HG03025 (cell line): ENCODE measurements at regions not wholly inside any gene's neighbourhood (a gene's known extent, or its start where the extent isn't known, plus 50 kb on each side); places are given as distances from the start of the nearest gene placed in this dataset.
"Not testable (repeated sequence)": the region's sequence is repeated elsewhere in the genome, so short reads cannot be mapped to it uniquely, and the experiment has no call there.

Experiments
- ATAC-seq: cut with Tn5 transposase; IDR thresholded peaks from one replicate; pipeline ENCODE4 v1.9.1; 2021; ENCODE audit warnings: mild to moderate bottlenecking, moderate library complexity; ENCODE audit not compliant: unreplicated experiment, low FRiP score

DNA sequence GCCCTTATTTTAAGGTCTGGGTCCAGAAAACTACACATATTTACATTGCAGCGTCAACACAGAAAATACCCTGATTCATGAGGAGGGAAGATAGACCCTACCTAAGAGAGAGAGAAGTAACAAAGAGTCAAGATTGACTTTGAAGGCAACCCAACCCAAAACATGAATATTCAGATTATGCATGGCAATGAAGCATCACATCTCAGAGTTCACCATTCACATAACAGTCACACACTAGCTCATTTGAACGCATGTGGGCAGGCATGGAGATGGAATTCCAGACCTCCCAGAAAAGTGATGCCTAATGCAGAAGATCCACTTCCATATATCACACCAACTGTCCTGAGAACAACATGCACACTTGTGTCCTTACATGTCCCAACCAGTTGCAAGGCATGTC is 190.1 kb upstream of the ITGA1 start:
- ATAC-seq: no peak

DNA sequence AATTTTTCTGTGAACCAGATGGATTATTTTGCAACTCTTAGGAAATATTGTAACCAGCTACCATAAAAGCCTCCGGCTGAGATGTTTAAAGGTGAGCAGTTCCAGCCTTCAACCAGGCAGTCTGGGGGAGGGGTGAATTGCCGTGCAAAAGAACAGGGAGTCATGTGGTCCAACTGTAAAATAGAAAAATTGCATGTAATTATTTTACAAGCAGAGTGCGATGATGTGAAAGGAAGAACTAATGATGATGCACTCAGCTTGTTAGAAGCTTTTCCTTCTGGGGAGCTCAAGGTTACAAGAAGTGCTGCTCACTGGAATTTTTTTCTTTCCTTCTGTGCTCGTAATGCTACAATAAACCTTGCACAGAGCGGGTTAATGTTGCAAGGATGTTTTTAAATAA is 188.7 kb upstream of the ITGA1 start:
- no peak for ATAC-seq

DNA sequence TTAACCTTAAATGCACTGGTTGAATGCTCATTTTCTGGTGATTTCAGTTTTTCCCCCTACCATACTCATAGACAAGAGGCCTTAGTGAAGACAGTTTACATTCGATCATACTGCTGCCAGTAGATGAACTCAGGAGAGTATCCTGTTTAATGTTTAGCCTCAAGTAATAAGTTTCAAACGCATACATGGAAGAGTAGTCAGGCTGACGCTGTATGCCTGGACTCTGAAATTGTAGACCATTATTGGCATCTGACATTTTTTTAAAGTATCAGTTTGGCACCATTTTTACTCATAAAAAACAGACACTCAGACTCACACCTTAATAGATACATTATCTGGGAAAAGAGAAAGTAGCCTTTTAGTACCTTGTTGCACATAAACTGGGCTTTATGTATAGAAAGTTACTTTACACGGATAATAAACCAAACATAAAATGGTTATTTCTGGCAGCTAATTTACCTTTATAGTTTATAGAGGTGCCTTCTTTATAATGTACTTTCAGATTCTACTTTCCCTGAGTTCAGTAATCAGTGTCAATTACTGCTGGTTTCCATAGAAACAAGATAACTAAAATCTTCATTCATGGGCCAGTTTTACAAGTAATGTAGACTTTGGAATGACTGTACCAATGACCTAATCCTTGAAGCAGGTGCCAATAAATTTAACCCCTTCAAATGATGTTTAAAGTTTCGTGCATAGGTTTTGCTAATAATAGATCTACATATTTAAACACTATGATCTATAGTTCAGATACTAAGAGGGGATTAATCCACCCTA is 183.8 kb upstream of the ITGA1 start:
- no peak for ATAC-seq

DNA sequence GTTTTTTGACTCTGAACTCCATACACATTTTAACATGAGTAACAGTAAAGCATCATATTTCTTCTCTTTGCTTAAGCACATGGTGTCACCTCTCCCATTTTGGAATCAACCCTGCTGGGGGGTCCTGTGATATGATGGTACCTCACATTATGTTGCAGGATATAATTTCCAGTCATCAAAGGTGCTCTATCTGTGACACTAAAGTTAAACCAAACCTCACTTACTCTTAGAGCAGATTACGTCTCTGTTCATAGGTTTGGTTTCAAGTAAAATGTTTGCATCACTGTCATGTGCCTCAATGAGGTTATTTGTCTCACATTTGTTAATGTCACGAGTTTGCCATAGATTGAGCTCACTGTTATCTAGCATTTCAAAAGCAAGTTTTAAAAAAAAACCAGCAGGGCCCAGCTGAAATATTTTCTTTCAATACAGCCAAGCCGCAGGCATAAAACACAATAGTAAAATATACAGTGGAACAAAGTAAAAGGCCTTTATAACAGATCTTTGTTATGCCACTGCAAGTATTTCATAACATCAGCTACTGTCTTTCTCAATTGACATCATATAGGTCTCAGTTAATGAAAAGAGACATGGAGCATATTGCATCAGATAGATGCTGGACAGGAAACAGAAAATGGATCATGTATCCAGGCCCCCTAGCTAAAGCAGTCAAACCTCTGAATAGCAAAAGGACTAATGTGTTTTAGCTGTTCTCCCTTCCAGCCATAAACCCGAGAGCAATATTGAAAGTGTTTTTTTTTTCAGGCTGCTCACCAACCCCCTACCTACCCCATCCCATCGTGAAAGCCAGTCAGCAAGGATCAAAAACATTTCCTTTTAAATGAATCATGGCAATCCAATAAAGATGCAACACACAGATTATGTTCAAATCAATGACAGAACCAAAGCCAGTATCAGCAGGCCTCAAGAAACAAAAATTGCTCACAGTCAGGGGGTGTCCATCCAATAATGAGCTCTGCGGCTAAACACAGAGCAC is 182.1 kb upstream of the ITGA1 start:
- ATAC-seq: no peak

DNA sequence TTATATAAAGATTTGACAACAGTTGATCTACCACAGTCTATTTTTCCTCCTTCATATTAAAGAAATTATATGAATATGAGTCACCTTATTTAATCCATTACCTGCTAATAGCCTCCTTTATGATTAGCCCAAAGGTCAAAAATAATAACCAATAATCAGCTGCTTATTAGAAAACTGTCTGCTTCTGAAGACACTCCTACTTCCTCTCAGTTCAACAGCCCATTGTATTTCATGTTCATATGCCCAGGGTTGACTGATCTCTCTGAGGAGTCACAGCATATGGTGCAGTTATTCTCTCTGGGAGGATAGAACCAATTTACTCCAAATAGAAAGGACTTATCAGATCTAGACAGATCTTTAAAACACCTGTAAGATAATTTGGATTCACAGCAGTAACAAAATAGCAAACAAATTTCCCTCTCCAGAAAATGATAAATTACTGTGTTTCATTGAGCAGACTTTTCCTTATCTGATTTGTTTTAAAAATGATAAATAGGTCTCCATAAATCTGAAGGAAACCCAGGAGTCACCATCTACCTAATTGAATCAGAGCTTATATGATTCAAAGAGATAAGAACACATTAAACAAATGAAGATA is 180.4 kb upstream of the ITGA1 start:
- ATAC-seq: no peak

DNA sequence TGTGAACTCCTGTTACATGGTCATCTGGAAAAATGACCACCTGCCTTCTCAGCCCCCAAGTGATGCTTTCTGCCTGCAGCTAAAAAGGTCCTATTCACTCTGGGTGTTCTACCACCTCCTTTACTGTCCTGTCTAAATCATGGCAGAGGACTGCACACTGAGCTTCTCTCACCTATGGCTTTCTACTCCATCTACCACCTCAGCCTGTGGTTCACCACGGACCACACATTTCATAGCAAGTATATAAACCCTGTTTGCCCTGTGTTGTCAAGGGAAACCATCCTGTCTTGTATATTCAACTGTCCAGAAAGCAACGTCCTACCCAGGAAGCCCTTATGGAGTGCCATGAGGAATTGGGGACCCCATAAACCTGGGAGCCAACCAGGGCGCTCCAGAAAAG is 167.4 kb upstream of the ITGA1 start:
- ATAC-seq: no peak

DNA sequence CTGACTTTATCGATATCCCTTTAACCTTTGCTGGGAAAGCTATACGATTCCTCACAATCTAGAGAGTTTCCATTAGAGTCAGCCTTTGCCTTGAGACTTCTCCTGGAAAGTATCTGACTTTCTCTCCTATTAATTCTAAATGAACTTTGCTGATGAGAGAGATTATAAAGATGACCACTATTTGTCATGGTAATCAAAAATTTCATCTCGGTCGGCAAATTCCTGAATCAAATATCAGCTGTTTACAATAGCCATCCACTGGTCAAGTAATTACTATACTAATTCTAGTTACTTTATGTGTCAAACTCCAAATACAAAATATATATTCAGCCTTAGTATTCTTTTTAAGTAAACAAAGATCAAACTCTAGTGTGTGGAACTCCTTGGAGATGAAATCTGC is 164.4 kb upstream of the ITGA1 start:
- no peak for ATAC-seq

DNA sequence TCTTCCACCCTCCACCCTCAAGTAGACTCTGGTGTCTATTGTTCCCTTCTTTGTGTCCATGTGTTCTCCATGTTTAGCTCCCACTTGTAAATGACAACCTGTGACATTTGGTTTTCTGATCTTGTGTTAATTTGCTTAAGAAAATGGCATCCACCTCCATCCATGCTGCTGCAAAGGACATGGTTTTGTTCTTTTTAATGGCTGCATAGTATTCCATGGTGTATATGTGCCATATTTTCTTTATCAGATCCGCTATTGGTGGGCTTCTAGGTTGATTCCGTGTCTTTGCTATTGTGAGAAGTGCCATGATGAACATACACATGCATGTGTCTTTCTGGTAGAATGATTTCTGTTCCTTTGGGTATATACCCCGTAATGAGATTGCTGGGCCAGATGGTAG is 163.4 kb upstream of the ITGA1 start:
- no peak for ATAC-seq

DNA sequence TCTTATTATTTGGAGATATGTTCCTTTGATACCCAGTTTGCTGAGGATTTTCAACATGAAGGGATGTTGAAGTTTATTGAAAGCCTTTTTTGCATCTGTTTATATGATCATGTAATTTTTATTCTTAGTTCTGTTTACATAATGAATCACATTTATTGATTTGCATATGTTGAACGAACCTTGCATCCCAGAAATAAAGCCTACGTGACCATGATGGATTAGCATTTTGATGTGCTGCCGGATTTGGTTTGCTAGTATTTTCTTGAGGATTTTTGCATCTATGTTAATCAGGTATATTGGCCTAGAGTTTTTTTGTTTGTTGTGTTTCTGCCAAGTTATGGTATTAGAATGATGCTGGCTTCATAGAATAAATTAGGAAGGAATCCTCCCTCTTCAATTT is 161.4 kb upstream of the ITGA1 start:
- no peak for ATAC-seq

DNA sequence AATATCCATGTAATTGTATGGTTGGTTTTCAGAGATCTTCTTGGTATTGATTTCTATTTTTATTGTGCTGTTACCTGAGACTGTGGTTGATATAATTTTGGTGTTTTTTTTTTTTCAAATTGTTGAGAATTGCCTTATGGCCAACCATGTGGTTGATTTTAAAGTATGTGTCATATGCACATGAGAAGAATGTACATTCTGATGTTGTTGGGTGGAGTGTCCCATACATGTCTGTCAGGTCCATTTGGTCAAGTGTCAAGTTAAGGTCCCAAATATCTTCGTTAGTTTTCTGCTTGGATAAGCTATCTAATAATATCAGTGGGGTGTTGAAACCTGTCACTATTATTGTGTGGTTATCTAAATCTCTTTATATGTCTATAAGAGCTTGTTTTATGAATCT is 160.0 kb upstream of the ITGA1 start:
- no peak for ATAC-seq

DNA sequence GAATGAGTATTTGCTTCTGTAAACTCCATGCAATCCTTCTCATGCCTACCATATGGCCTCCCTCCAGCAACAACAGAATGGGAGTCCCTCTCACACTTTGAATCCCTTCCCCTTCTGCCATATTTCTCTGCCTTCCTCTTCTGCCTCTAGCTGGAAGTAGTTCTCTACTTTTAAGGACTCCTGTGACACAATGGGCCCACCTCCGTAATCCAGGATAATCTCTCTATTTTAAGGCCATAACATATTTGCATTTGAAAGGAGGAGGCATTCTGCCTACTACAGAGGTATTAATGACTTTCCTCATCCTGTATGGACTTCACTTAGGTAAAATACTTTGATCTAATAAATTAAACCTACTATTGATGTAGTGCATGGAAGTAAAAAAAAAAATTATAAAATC is 155.4 kb upstream of the ITGA1 start:
- ATAC-seq: no peak

DNA sequence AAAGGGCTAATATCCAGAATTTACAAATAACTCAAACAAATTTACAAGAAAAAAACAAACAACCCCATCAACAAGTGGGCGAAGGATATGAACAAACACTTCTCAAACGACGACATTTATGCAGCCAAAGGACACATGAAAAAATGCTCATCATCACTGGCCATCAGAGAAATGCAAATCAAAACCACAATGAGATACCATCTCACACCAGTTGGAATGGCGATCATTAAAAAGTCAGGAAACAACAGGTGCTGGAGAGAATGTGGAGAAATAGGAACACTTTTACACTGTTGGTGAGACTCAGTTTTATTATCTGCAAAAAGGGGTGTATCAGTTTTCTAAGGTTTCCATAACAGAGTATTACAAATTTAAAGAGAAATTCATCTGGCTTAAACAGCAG is 153.5 kb upstream of the ITGA1 start:
- not testable (repeated sequence) for ATAC-seq

DNA sequence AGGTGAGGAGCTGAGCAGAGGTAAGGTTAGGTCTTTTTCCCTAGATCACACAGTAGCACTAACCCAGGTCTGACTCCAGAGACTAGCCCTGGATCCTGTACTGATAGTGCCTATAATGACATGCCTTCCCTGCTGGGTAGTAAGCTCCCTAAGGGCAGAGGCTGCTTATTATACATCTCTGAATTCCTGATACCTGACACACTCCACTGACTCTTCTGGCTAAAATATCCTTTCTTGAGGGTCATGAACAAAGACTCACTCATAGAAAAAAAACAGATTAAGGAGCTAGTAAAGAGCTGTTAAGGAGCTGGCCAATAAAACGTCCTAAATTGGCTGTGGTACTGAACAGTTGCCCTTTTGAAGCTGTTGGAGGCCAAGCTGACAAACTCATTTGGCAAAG is 149.0 kb upstream of the ITGA1 start:
- ATAC-seq: no peak

DNA sequence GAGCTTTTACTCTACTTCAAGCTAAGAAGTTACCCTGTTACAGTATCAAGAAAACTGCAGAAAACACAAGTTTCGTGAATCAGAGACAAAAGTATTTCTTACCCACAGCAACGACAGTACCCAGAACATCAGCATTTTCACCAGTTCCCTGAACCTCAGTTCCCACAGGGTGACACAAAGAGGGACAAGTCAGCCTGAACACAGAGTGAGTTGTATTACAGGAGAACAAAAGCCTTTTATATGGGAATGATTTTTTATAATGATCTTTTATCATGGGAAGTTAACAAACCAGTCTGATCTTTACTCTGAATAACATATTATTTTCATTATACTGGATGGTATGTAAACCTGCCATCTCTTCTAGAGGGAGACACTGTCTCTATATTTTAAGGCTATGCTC is 139.0 kb upstream of the ITGA1 start:
- no peak for ATAC-seq

DNA sequence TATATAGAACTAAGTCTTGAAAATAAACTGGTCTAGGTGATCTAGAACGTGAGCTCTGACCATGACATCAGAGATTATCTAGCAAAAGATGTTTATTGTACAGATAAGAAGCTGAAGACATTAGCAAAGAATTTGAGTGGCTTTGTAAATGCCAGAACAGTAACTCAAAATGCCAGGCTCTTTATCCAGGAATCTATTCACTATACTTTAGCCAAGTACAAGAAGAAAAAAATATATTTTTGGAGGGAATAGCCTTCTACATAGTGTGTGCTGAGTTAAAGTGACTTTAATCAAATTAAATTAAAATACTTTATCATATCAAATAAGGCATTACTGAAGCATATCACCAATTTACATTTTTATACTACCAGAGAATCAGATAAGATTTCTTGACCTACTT is 132.6 kb upstream of the ITGA1 start:
- no peak for ATAC-seq

DNA sequence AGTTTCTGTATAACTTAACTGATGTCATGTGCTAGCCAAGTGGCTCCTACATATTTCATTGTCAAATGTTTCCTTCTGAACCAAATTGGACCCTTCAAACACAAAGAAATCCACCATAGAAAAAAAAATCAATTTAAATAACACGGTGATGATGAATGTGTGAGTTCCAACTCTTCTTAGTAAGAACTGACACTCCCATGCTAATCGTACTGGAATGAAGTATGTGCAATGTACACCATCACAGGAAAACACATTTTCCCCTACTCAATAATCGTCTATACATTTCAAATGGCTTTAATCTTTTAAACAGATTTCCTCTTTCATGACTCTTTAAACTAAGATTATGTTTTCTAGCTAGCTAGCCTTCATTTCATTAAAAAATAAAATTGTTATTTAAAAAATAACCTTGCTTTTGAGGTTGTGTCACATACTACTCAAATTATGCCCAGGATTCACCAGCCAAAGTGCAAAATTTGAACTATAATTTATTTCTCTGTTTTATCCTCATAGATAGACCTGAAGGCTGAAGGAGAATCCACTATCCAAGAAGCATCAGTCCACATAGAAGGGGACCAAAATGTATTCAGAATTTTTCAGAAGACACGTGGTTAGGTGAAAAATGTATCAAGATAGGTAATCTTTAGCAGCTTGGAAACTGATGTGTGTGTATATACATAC is 131.0 kb upstream of the ITGA1 start:
- no peak for ATAC-seq

DNA sequence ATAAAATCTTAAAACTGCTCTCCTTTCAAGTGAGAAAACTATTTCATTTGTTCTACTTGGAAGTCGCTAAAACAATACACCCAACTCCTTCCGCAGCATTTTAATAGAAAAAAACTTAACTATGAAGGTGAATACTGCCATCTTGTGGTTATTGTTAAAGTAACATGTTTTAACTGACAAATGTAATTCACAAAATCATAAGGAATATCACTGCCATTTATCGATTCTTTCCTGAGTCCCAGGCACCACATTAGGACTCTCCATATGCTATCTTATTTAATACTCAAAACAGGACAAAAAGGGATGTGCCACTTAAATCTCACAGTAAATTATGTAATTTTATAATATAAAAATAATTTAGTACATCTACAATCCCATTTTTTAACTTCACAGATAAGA is 130.5 kb upstream of the ITGA1 start:
- ATAC-seq: no peak

DNA sequence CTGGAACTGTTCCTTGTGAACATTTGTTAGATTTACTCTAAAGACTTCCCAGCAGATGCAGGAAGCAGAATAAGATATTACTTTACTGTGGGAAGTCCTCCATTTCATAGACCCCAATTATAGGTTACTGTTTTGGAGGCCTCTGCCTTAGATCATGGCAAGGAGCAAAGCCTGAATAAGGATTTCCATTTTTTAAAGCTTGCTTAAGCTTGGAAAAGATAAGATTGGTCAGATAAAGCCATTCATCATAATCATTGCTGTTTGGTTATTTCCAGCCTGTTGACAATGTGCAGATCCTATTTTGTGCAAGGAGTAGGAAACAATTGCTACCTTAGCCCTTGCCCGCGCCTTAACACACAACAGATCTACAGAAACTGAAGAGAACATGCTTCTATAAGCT is 129.5 kb upstream of the ITGA1 start:
- no peak for ATAC-seq

DNA sequence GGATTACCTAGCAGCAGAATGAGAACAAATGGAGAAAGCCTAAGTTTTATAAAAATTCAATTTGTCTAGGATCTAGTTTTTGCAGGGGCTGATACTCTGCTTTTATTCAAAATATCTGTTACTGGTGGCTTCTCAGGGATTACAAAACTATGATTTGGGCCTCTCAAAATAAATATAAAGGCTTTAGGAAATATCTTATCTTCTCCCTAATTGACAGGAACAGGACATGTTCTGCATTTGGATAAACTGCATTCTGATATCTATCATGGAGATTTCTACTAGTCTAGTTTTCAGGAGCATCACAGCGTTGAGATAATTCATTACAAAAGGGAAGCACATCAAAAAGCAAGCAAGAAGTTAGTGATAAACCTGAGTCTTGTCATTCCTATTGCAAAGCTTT is 127.1 kb upstream of the ITGA1 start:
- ATAC-seq: no peak

DNA sequence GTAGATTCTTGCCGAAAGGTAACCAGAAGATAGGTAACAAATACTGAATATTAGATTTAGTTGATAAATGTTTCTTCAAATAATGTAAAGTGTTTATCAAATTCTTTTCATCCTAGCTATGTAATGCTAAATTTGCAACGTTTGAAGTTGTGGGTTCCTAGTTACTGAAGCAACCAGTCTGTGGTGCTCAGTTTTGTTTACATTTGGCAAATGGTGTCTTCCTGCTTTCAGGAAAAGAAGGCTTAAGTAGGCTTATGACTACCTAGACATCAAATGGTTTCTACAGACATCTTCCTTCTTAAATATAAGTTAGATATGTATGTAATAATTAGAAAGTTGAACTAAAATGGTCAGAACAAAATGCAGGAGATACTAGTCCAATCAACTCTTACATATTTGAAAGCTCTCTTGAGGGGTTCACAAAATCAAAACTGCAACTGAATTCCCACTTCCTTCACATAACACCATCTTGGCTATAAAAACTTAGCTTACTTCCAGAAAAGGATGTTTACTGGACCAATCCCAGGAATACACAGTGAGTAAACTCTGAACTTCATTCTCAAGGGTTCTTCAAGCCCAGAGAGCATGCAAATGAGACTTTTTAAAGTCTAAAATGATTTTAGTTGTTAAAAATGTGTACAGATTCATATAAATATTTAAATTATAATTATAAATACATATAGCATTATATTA is 125.7 kb upstream of the ITGA1 start:
- no peak for ATAC-seq
